Suprapubic skin (tissue), 4 donors: ENCODE measurements at regions not wholly inside any gene's neighbourhood (a gene's known extent, or its start where the extent isn't known, plus 50 kb on each side); places are given as distances from the start of the nearest gene placed in this dataset.
"Not testable (repeated sequence)": the region's sequence is repeated elsewhere in the genome, so short reads cannot be mapped to it uniquely, and the experiment has no call there.

Experiments
- DNase-seq, 2 donors: peaks; one replicate each; pipeline ENCODE4 v3.0.0-alpha.2; 2019; ENCODE audit warnings: low spot score in 2 of 2
- H3K27ac ChIP-seq: fragments of 200-600 bp; sonication (generic); one replicate; pipeline ENCODE4 v1.5.1; 2019
- H3K27me3 ChIP-seq: fragments of 200-600 bp; sonication (generic); one replicate; pipeline ENCODE4 v1.5.1; 2019
- H3K36me3 ChIP-seq: fragments of 200-600 bp; sonication (generic); one replicate; pipeline ENCODE4 v1.5.1; 2019
- H3K4me1 ChIP-seq: fragments of 200-600 bp; sonication (generic); one replicate; pipeline ENCODE4 v1.5.1; 2019
- H3K4me3 ChIP-seq: fragments of 200-600 bp; sonication (generic); one replicate; pipeline ENCODE4 v1.5.1; 2019; ENCODE audit warnings: mild to moderate bottlenecking
- H3K9me3 ChIP-seq: fragments of 200-600 bp; sonication (generic); one replicate; pipeline ENCODE4 v1.5.1; 2019
- CTCF ChIP-seq, 2 donors: fragments of 200-600 bp in 1 of 2; fragments of 450-650 bp in 1 of 2; sonication (generic) in 1 of 2; IDR thresholded peaks; one replicate each; pipeline ENCODE4 v1.5.1; 2016 to 2019; ENCODE audit warnings: antibody characterized with exemption in 2 of 2, mild to moderate bottlenecking in 1 of 2, moderate library complexity in 1 of 2
- EP300 ChIP-seq: sonication (generic); formaldehyde crosslinking; IDR thresholded peaks from one replicate; pipeline ENCODE4 v1.6.1; 2017; ENCODE audit warnings: antibody characterized with exemption
- POLR2A ChIP-seq, 2 donors: fragments of 450-650 bp; IDR thresholded peaks; one replicate each; pipeline ENCODE4 v1.6.1; 2017; ENCODE audit warnings: antibody characterized with exemption in 2 of 2, mild to moderate bottlenecking in 2 of 2, moderate library complexity in 2 of 2
- POLR2AphosphoS5 ChIP-seq, 3 donors: sonication (generic); formaldehyde crosslinking; IDR thresholded peaks; one replicate each; pipeline ENCODE4 v1.6.1; 2017; ENCODE audit warnings: antibody characterized with exemption in 3 of 3
- WGBS: methylation state at CpG from one replicate; pipeline ENCODE4 v1.1.5; 2018; 5-methylcytosine and 5-hydroxymethylcytosine counted together

DNA sequence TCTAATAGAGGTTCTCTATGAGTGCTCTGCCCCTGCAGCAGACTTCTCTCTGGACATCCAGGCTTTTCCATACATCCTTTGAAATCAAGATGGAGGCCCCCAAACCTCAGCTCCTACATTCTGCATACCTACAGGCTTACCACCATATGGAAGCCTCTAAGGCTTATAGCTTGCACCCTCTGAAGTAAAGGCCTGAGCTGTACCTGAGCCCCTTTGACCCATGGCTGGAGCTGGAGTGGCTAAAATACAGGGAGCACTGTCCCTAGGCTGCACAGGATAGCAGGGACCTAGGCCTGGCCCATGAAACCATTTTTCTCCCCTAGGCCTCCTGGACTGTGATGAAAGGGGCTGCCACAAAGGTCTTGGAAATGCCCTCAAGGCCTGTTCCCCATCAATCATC lies 1086.1 kb upstream of the MIR17HG start:
- Histone ChIP-seq H3K27me3 (no peaks in the 10 kb centered on the region), H3K4me1 (no peaks in the 10 kb centered on the region), H3K36me3 (no peaks in the 10 kb centered on the region), H3K27ac (no peak overlapping the region), H3K9me3 (no peaks in the 10 kb centered on the region), H3K4me3 (no peak overlapping the region)
- DNase-seq = no peak
- TF ChIP-seq CTCF (IDR thresholded peaks at IDR 0.05) (no peak), POLR2AphosphoS5 (IDR thresholded peaks at IDR 0.05) (no peak), EP300 (no peak), POLR2A (IDR thresholded peaks at IDR 0.05) (no peak)

GRCh38 chr13:90270226-90270625 lies 1077.3 kb upstream of the MIR17HG start:
- Histone ChIP-seq H3K4me3 (no peak overlapping the region), H3K27ac (no peak overlapping the region), H3K4me1 (no peaks in the 10 kb centered on the region), H3K36me3 (no peaks in the 10 kb centered on the region), H3K9me3 (no peaks in the 10 kb centered on the region), H3K27me3 (no peaks in the 10 kb centered on the region)
- 66% methylated on average over 2 of the region's 2 CpGs for WGBS
- no peak for TF ChIP-seq POLR2A (IDR thresholded peaks at IDR 0.05)
- no peak for TF ChIP-seq EP300
- no peak for TF ChIP-seq POLR2AphosphoS5 (IDR thresholded peaks at IDR 0.05)
- no peak for TF ChIP-seq CTCF (IDR thresholded peaks at IDR 0.05)
- no peak for DNase-seq

- TF ChIP-seq CTCF (IDR thresholded peaks at IDR 0.05) (no peak), EP300 (no peak), POLR2A (IDR thresholded peaks at IDR 0.05) (no peak), POLR2AphosphoS5 (IDR thresholded peaks at IDR 0.05) (no peak)
- no peak overlapping the region for H3K4me3 ChIP-seq
- no peak for DNase-seq
- H3K27ac ChIP-seq = no peak overlapping the region
- no peaks in the 10 kb centered on the region for H3K9me3 ChIP-seq
- WGBS = 82% methylated on average over 1 of the region's 1 CpG
- no peaks in the 10 kb centered on the region for H3K4me1 ChIP-seq
- H3K27me3 ChIP-seq = no peaks in the 10 kb centered on the region
- H3K36me3 ChIP-seq = no peaks in the 10 kb centered on the region
These were observed 1075.1 kb upstream of the MIR17HG start for GRCh38 chr13:90272356-90272755.

- no peak overlapping the region for H3K27ac ChIP-seq
- no peak for TF ChIP-seq POLR2A (IDR thresholded peaks at IDR 0.05)
- TF ChIP-seq CTCF (IDR thresholded peaks at IDR 0.05) = no peak
- no peak for TF ChIP-seq POLR2AphosphoS5 (IDR thresholded peaks at IDR 0.05)
- no peak for TF ChIP-seq EP300
- no peak overlapping the region for H3K4me3 ChIP-seq
- H3K27me3 ChIP-seq = no peaks in the 10 kb centered on the region
- no peaks in the 10 kb centered on the region for H3K9me3 ChIP-seq
- DNase-seq = no peak
- H3K36me3 ChIP-seq = no peaks in the 10 kb centered on the region
- no peaks in the 10 kb centered on the region for H3K4me1 ChIP-seq
- 47% methylated on average over 1 of the region's 1 CpG for WGBS
These were observed 1071.3 kb upstream of the MIR17HG start for GRCh38 chr13:90276216-90276615.

- H3K27ac ChIP-seq = not testable (repeated sequence)
These were observed 1069.3 kb upstream of the MIR17HG start for GRCh38 chr13:90278231-90278630.

GRCh38 chr13:90281709-90282108 lies 1065.8 kb upstream of the MIR17HG start:
- no peak overlapping the region for H3K27ac ChIP-seq
- no peaks in the 10 kb centered on the region for H3K36me3 ChIP-seq
- no peak for DNase-seq
- no peak overlapping the region for H3K4me3 ChIP-seq
- H3K27me3 ChIP-seq = no peaks in the 10 kb centered on the region
- TF ChIP-seq CTCF (IDR thresholded peaks at IDR 0.05) (no peak), POLR2A (IDR thresholded peaks at IDR 0.05) (no peak), POLR2AphosphoS5 (IDR thresholded peaks at IDR 0.05) (no peak), EP300 (no peak)
- H3K4me1 ChIP-seq = no peaks in the 10 kb centered on the region
- H3K9me3 ChIP-seq = no peaks in the 10 kb centered on the region

More at GRCh38 chr13:90278231-90278630, 1069.3 kb upstream of the MIR17HG start:
- not testable (repeated sequence) for H3K27me3 ChIP-seq, H3K9me3 ChIP-seq, H3K4me1 ChIP-seq, H3K36me3 ChIP-seq, H3K4me3 ChIP-seq, DNase-seq
- 93% methylated on average over 3 of the region's 3 CpGs for WGBS
